ENCODE measurements at regions not wholly inside any gene's neighbourhood (a gene's known extent, or its start where the extent isn't known, plus 50 kb on each side); places are given as distances from the start of the nearest gene placed in this dataset.

DNA sequence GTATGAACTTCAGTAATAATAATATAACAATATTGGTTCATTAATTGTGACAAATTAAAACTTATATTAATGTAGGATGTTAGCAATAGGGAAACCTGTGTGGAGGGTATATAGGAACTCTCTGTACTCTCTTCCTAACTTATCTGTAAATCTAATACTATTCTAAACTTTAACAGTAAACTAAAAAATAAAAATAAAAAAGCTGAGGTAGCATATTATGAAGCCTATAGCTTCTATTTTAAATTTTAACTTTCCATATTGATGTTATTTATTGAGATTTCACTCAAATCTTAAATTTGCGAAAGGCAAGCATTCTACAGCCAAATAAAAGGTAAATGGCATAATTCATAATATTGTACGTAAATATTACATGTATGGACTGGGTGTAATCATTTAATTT is 326.4 kb downstream of the MEI4 start:
- no peak for FAIRE-seq

DNA sequence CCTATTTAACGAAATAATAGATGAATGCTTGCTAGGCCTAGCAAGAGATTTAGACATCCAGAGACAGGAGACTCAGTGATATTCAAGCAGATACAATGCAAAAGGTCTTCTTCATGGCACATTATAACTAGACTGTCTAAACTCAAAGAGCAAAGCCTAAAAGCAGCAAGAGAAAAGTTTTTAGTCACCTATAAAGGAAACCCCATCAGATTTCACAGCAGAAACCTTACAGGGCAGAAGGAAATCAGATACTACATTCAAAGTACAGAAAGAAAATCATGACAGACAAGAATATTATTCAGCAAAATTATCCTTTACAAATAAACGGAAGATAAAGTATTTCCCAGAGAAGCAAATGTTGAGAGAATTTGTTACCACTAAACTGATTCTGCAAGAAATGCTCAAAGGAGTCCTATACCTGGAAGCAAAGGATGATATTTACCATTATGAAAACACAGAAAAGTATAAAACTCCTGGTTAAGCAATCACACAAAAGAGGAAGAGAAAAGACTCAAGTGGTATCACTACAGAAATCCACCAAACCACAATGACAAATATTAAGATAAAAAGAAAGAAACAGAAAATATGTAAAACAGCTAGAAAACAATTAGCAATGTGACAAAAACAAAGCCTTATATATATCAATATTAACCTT is 333.7 kb downstream of the MEI4 start:
- FAIRE-seq = no peak

- FAIRE-seq = no peak
Observed at GRCh38 chr6:77987035-77987384, 334.2 kb downstream of the MEI4 start.

GRCh38 chr6:78010130-78010529 is 357.3 kb downstream of the MEI4 start:
- FAIRE-seq = no peak

GRCh38 chr6:78020586-78020985 is 367.7 kb downstream of the MEI4 start:
- no peak for FAIRE-seq

- FAIRE-seq = no peak
Observed at GRCh38 chr6:78025502-78025901, 372.7 kb downstream of the MEI4 start.

DNA sequence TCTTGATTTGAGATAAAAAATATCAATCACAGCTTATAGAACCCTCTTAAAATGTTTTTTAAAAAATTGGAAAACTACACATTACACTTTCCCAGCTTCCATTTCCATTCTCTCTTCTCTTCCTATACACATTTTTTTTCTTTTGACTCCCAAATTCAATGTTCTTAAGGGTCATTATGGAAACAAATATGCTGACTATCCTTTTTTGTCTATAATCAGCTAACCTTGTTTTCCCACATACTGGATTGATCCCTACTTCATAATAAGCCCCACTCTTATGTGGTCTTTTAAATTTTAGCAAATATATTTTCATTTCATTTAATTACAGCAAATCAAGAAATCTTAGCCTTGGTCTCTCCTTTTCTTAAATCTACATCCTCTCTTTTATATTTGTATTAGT is 378.4 kb downstream of the MEI4 start:
- FAIRE-seq = no peak

DNA sequence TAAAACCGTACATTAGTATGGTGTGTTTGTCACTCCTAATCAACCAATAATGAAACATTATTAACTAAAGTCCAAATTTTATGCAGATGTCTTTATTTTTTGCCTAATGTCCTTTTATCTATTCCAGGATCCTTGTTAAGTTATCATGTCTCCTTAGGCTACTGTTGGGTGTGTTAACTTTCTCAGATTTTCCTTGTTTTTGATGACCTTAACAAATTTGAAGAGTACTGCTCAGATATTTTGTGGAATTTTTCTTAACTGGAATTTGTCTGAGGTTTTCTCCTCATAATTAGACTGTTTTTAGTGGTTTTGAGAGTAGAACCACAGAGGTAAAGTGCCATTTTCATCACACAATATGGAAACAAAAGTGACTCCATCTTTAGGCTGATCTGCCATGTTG is 406.3 kb downstream of the MEI4 start:
- FAIRE-seq = no peak

- FAIRE-seq = no peak
Observed at GRCh38 chr6:78062993-78063392, 410.2 kb downstream of the MEI4 start.

DNA sequence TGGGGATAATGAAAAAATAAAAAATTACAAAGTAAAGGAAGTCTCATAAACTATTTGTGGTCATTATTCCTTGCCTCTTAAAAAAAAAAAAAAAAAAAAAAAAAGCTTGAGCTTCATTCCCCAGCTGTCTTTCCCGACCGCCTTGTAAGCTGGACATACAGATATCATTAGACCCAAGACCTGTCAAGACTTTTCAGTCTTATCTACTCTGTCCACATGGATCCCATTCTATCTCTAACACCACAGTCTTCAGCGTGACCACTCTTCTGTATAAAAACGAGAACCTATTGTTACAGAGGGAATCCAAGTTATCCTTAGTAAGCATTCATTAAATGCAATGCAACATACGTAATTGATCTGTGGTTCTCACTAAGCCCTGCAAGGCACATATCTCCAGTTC is 423.5 kb downstream of the MEI4 start:
- FAIRE-seq = no peak

DNA sequence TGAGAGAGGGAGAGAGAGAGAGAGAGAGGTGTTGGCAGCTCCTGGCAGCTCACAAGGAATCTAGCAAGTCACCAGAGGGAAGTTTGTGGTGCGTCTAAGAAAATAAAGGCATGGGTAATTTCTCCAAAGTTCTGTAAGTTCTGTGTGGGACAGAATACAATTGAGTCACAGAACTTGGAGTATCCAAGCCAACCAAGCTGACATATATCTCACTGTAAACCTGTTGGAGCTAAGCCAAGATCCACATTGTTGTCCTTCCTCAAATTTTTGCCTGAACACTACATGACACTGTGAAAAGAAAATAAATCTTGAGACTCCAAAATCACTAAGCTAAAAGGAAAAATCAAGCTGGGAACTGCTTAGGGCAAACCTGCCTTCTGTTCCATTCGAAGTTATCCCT is 436.7 kb downstream of the MEI4 start:
- no peak for FAIRE-seq

DNA sequence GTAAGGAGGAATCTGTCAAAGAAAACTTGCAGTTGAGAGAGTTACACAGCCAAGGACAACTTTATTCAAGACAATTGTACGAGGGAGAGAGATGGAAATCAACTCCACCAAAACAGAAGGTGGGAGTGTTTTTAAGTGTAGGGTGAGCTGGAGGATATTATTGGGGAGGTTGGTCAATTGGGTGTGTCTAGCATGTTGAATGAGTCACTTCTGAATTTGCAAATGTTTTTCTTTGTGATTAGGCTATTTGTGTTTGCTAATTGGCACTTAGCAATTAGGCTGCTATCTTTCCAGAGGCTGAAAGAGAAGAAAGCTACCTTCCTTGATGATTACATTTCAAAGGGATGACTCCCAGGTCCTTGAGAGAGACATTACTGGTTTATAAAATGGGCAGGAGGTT is 441.1 kb downstream of the MEI4 start:
- no peak for FAIRE-seq

DNA sequence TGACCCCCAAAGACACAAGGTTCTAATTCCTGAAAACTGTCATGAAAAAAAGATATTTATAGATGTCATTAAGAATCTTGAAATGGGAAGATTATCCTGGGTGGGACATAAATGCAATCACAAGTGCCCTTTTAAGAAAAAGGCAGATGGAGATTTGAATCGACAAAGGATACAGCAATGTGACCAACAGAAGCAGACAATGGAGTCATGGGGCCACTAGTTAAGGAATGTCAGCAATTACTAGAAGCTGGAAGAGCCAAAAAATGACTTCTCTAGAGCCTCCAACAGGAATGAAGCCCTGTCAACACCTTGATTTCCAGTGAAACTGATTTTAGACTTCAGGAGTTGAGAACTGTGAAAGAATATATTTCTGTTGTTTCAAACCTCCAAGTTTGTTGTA is 448.5 kb downstream of the MEI4 start:
- FAIRE-seq = no peak

DNA sequence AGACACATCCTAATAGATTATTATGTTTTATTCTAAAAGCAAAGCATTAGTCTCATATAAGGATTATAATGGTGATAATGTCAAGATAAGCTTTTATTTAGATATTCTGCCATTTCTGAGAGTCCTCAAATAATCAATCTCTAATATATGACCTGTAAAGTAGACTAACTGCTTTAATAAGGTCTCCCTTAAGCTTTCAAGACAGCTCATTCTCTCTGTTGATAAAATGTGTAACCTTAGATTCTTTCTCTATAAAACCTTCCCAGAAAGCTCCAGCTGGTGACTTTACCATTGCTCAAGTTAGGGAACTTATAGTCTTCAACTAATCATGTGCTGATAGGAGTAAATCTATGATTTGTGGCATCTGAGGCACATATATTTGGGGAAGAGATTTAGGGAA is 457.8 kb downstream of the MEI4 start:
- FAIRE-seq = no peak

- no peak for FAIRE-seq
Observed at GRCh38 chr6:78117966-78118365, 465.1 kb downstream of the MEI4 start.

DNA sequence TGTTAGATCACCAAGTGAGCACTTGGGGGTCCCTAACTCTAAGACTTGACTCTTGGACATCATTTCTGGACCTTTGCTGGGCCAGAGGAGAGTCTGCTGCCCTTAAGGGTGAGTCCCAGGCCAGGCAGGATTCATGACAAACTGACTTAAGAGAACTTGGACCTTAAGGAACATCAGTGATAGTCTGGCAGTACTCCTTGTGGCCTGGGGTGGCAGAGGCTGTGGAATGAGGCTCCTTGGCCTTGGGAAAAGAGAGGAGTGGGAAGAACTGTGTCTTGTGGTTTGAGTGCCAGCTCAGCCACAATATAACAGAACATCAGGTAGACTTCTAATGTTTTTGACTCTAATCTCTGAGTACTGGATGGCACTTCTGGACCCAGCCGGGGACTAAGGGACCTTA is 478.7 kb downstream of the MEI4 start:
- FAIRE-seq = no peak

DNA sequence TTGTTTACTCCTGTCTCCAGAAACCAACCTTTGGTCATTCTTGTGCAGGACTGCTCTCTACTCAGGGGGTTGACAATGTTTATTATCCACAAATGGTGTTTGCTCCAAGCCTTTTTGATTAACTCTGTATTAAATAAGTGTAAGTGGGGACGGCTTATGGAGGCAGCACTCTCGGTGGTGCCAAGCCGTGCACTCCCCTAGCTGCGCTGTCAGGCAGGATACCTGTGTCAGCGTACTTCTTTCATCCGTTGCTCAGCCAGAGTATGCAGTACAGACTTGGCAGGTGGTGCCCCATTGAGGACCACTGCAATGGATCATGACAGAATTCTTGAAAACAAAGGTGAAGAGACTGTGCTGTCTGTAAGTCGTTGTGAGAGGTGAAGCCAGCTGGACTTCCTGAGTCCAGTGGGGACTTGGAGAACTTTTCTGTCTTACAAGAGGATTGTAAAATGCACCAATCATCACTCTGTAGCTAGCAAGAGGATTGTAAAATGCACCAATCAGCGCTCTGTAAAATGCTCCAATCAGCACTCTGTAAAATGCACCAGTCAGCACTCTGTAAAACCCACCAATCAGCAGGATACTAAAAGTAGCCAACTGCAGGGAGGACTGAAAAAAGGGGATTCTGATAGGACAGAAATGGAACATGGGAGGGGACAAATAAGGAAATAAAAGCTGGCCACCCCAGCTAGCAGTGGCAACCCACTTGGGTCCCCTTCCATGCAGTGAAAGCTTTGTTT is 480.0 kb downstream of the MEI4 start:
- FAIRE-seq = no peak

DNA sequence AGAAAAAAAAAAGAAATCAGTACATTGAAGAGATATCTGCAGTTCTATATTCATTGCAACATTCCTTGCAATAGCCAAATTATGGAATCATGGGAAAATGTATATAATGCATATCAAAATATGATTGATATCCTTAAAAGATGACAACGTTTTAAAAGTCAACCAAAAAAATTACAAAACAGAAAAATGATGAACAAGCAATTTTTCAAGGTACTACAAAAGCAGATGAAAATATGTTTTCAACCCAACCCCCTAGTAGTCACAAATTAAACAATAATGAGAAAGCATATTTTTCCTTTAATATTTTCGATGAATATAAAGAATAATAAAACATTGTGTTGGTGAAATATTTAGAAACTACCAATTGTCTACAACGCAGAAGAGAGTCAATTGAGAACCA is 497.6 kb downstream of the MEI4 start:
- no peak for FAIRE-seq

DNA sequence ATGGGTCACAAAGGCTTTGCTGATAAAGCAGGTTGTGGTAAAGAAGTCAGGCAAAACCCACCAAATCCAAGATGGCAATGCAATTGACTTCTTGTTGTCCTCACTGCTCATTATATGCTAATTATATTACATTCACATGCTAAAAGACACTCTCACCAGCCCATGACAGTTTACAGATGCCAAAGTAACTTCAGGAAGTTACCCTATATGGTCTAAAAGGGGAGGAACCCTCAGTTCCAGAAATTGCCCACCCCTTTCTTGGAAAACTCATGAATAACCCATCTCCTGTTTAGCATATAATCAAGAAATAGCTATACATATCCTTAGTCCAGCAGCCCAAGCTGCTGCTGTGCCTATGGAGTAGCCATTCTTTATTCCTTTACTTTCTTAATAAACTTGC is 501.1 kb downstream of the MEI4 start:
- FAIRE-seq = no peak

- FAIRE-seq = no peak
Observed at GRCh38 chr6:78157606-78158005, 504.8 kb downstream of the MEI4 start.

GRCh38 chr6:78188891-78189290 is 536.1 kb downstream of the MEI4 start:
- FAIRE-seq = no peak

GRCh38 chr6:78192057-78192456 is 539.2 kb downstream of the MEI4 start:
- FAIRE-seq = no peak

- FAIRE-seq = no peak
Observed at GRCh38 chr6:78199044-78199443, 546.2 kb downstream of the MEI4 start.

GRCh38 chr6:78222226-78222625 is 569.4 kb downstream of the MEI4 start:
- FAIRE-seq = no peak

- no peak for FAIRE-seq
Observed at GRCh38 chr6:78231002-78231401, 578.2 kb downstream of the MEI4 start.
